ENCODE measurements at regions not wholly inside any gene's neighbourhood (a gene's known extent, or its start where the extent isn't known, plus 50 kb on each side); places are given as distances from the start of the nearest gene placed in this dataset.

GRCh38 chr7:124432009-124432578 is 333.5 kb downstream of the GPR37 start:
- no peak overlapping the region for H3K4me3 ChIP-seq (ENCODE audit: low read length)
- no peaks in the 10 kb centered on the region for H3K36me3 ChIP-seq (ENCODE audit: control insufficient read depth, insufficient read depth, low read length)
- WGBS (ENCODE audit: insufficient coverage, insufficient read length) = no CpG with 5 or more reads among the region's 5 CpGs
- no peaks in the 10 kb centered on the region for H3K27me3 ChIP-seq (ENCODE audit: control insufficient read depth, insufficient read depth, low read length)
- H3K9me3 ChIP-seq (ENCODE audit: control insufficient read depth, insufficient read depth, low read length) = no peaks in the 10 kb centered on the region
- no peak for DNase-seq (ENCODE audit: low read depth, low spot score)
- no peak overlapping the region for H3K27ac ChIP-seq (ENCODE audit: low read length)
- H3K4me1 ChIP-seq (ENCODE audit: control insufficient read depth, insufficient read depth, low read length) = no peaks in the 10 kb centered on the region

- Histone ChIP-seq H3K36me3 (ENCODE audit: control insufficient read depth, insufficient read depth, low read length) (no peaks in the 10 kb centered on the region), H3K4me3 (ENCODE audit: low read length) (no peak overlapping the region), H3K4me1 (ENCODE audit: control insufficient read depth, insufficient read depth, low read length) (no peaks in the 10 kb centered on the region), H3K9me3 (ENCODE audit: control insufficient read depth, insufficient read depth, low read length) (no peaks in the 10 kb centered on the region), H3K27ac (ENCODE audit: low read length) (no peak overlapping the region), H3K27me3 (ENCODE audit: control insufficient read depth, insufficient read depth, low read length) (no peaks in the 10 kb centered on the region)
- no peak for DNase-seq (ENCODE audit: low read depth, low spot score)
- WGBS (ENCODE audit: insufficient coverage, insufficient read length) = no CpG with 5 or more reads among the region's 4 CpGs
These were observed 335.7 kb downstream of the GPR37 start for GRCh38 chr7:124429923-124430322.

DNA sequence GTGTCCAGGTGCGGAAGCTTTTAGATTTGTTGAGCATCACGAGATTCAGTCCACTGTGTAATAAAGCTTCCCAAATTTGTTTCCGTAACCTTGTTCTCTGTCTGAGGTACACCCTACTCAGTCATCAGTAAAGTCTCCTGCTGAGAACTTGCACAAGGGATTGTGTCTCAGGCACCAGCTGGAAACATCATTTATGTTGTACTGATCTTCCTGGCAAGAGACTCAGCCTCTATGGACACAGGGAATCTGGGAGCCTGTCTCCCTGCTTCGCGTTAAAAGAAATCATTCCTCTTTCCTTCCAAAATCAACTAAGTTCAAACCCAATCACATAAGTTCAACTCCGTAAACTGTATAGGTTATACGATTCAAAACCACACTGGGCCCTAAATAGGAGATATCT is 336.8 kb downstream of the GPR37 start:
- no peaks in the 10 kb centered on the region for H3K36me3 ChIP-seq (ENCODE audit: control insufficient read depth, insufficient read depth, low read length)
- no peak overlapping the region for H3K4me3 ChIP-seq (ENCODE audit: low read length)
- no peaks in the 10 kb centered on the region for H3K27me3 ChIP-seq (ENCODE audit: control insufficient read depth, insufficient read depth, low read length)
- no peak overlapping the region for H3K27ac ChIP-seq (ENCODE audit: low read length)
- H3K9me3 ChIP-seq (ENCODE audit: control insufficient read depth, insufficient read depth, low read length) = no peaks in the 10 kb centered on the region
- H3K4me1 ChIP-seq (ENCODE audit: control insufficient read depth, insufficient read depth, low read length) = no peaks in the 10 kb centered on the region
- no CpG with 5 or more reads among the region's 7 CpGs for WGBS (ENCODE audit: insufficient coverage, insufficient read length)
- DNase-seq (ENCODE audit: low read depth, low spot score) = no peak

DNA sequence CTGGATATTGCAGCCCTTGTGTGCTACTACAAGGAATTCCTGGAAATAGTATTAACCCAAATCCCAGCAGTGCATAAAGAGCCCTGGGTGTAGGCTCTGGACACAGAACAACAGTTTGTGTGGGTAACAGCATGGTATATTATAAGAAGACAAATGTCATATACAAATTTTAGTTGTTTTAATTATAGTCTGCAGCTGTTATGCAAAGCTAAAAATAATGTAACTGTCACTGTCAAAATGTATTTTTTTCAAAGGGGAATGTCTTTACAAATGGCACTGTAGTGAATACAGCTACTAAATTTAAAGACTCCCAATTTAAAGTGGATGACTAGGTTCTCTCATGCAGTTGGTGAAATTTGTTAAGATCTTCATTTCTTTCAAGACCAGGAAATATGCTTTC is 339.0 kb downstream of the GPR37 start:
- no peak for DNase-seq (ENCODE audit: low read depth, low spot score)
- H3K4me1 ChIP-seq (ENCODE audit: control insufficient read depth, insufficient read depth, low read length) = no peaks in the 10 kb centered on the region
- no peaks in the 10 kb centered on the region for H3K36me3 ChIP-seq (ENCODE audit: control insufficient read depth, insufficient read depth, low read length)
- no peaks in the 10 kb centered on the region for H3K9me3 ChIP-seq (ENCODE audit: control insufficient read depth, insufficient read depth, low read length)
- no peak overlapping the region for H3K4me3 ChIP-seq (ENCODE audit: low read length)
- H3K27me3 ChIP-seq (ENCODE audit: control insufficient read depth, insufficient read depth, low read length) = no peaks in the 10 kb centered on the region
- no peak overlapping the region for H3K27ac ChIP-seq (ENCODE audit: low read length)

- H3K4me1 ChIP-seq (ENCODE audit: control insufficient read depth, insufficient read depth, low read length) = no peaks in the 10 kb centered on the region
- no peaks in the 10 kb centered on the region for H3K9me3 ChIP-seq (ENCODE audit: control insufficient read depth, insufficient read depth, low read length)
- no peaks in the 10 kb centered on the region for H3K27me3 ChIP-seq (ENCODE audit: control insufficient read depth, insufficient read depth, low read length)
- WGBS (ENCODE audit: insufficient coverage, insufficient read length) = no CpG with 5 or more reads among the region's 3 CpGs
- H3K4me3 ChIP-seq (ENCODE audit: low read length) = no peak overlapping the region
- no peaks in the 10 kb centered on the region for H3K36me3 ChIP-seq (ENCODE audit: control insufficient read depth, insufficient read depth, low read length)
- DNase-seq (ENCODE audit: low read depth, low spot score) = no peak
- H3K27ac ChIP-seq (ENCODE audit: low read length) = no peak overlapping the region
These were observed 341.7 kb downstream of the GPR37 start for GRCh38 chr7:124423863-124424262.

DNA sequence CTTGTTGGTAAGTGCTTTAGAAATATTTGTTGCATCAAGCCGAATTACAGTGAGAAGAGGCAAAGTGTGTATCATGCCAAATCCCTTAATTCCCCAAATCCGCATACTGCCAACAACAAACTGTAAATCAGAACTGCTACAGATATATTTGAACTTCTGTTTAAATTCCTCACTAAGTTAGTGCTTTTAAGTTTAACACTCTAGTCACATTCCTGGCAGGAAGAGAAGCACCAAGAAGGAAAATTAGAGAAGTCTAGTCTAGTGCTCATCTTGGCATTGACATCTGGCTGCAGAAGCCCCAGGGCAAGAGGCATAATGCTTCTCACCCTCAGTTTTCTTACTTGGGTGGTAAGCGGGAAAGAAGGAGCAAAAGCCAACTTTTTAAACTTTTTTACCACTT is 343.5 kb downstream of the GPR37 start:
- no peaks in the 10 kb centered on the region for H3K9me3 ChIP-seq (ENCODE audit: control insufficient read depth, insufficient read depth, low read length)
- WGBS (ENCODE audit: insufficient coverage, insufficient read length) = no CpG with 5 or more reads among the region's 3 CpGs
- H3K27ac ChIP-seq (ENCODE audit: low read length) = no peak overlapping the region
- H3K36me3 ChIP-seq (ENCODE audit: control insufficient read depth, insufficient read depth, low read length) = no peaks in the 10 kb centered on the region
- no peaks in the 10 kb centered on the region for H3K27me3 ChIP-seq (ENCODE audit: control insufficient read depth, insufficient read depth, low read length)
- no peaks in the 10 kb centered on the region for H3K4me1 ChIP-seq (ENCODE audit: control insufficient read depth, insufficient read depth, low read length)
- H3K4me3 ChIP-seq (ENCODE audit: low read length) = no peak overlapping the region
- DNase-seq (ENCODE audit: low read depth, low spot score) = no peak

GRCh38 chr7:124420367-124420766 is 345.2 kb downstream of the GPR37 start:
- Histone ChIP-seq H3K27ac (ENCODE audit: low read length) (no peak overlapping the region), H3K4me1 (ENCODE audit: control insufficient read depth, insufficient read depth, low read length) (no peaks in the 10 kb centered on the region), H3K27me3 (ENCODE audit: control insufficient read depth, insufficient read depth, low read length) (no peaks in the 10 kb centered on the region), H3K9me3 (ENCODE audit: control insufficient read depth, insufficient read depth, low read length) (no peaks in the 10 kb centered on the region), H3K4me3 (ENCODE audit: low read length) (no peak overlapping the region), H3K36me3 (ENCODE audit: control insufficient read depth, insufficient read depth, low read length) (no peaks in the 10 kb centered on the region)
- no CpG with 5 or more reads among the region's 2 CpGs for WGBS (ENCODE audit: insufficient coverage, insufficient read length)
- no peak for DNase-seq (ENCODE audit: low read depth, low spot score)

DNA sequence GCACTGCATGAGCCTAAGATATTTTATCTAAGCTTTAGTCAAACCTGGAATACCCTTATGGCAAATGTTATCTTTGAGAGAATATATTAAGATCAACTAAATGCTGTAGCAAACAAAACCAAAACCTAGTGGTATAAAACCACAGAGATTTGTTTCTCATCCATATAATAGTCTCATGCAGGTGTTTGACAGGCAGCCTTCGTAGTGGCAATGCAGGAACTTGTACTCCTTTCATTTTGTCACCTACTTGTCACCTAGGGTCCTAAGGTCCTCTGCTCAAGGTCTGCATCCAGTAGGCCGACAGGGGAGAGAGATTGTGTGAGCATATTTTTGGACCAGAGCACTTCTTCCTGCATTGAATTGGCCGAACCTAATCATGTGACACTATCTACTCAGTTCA is 352.6 kb downstream of the GPR37 start:
- no peaks in the 10 kb centered on the region for H3K9me3 ChIP-seq (ENCODE audit: control insufficient read depth, insufficient read depth, low read length)
- H3K4me3 ChIP-seq (ENCODE audit: low read length) = no peak overlapping the region
- H3K4me1 ChIP-seq (ENCODE audit: control insufficient read depth, insufficient read depth, low read length) = no peaks in the 10 kb centered on the region
- no CpG with 5 or more reads among the region's 3 CpGs for WGBS (ENCODE audit: insufficient coverage, insufficient read length)
- H3K36me3 ChIP-seq (ENCODE audit: control insufficient read depth, insufficient read depth, low read length) = no peaks in the 10 kb centered on the region
- H3K27ac ChIP-seq (ENCODE audit: low read length) = no peak overlapping the region
- no peaks in the 10 kb centered on the region for H3K27me3 ChIP-seq (ENCODE audit: control insufficient read depth, insufficient read depth, low read length)
- no peak for DNase-seq (ENCODE audit: low read depth, low spot score)

DNA sequence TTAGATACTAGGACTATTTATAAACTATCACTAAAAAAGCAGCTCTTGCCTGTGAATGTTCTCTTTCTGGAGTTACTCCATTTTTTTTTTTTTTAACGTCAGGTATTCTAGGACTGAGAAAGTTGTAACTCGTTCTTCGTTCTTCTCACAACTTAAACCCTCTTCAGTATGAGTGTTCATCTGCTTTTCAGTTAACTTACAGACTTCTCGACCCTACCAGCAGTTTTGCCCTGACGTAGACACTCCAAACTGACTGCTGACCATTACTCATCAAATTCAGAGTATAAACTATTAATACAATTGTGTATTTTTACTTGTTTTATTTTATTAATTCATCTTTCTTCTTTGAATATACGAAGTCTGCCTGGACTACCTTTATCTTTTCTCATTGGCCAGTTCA is 353.1 kb downstream of the GPR37 start:
- no CpG with 5 or more reads among the region's 6 CpGs for WGBS (ENCODE audit: insufficient coverage, insufficient read length)
- H3K4me3 ChIP-seq (ENCODE audit: low read length) = no peak overlapping the region
- no peak for DNase-seq (ENCODE audit: low read depth, low spot score)

DNA sequence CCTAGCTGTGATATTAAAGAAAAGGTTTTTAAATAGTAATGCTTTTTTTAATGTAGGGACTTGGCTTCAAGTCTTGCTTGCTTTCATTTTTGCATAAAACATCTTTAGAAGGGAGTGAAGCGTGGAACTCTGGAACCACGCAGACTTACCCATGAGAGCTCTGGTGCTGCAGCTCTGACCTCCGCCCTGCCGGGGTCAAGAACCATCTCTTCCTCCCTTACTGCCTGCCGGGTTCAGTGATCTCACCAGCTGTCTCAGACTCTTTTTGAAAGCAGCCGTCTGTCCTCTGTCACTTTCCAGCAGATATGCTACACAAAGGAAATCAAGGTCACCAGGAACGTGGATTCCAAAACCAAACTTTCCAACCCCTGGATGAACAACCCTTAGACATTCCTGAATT is 353.8 kb downstream of the GPR37 start:
- H3K36me3 ChIP-seq (ENCODE audit: control insufficient read depth, insufficient read depth, low read length) = no peaks in the 10 kb centered on the region
- H3K4me3 ChIP-seq (ENCODE audit: low read length) = no peak overlapping the region
- DNase-seq (ENCODE audit: low read depth, low spot score) = no peak
- H3K27me3 ChIP-seq (ENCODE audit: control insufficient read depth, insufficient read depth, low read length) = no peaks in the 10 kb centered on the region
- H3K9me3 ChIP-seq (ENCODE audit: control insufficient read depth, insufficient read depth, low read length) = no peaks in the 10 kb centered on the region
- no CpG with 5 or more reads among the region's 7 CpGs for WGBS (ENCODE audit: insufficient coverage, insufficient read length)
- H3K27ac ChIP-seq (ENCODE audit: low read length) = no peak overlapping the region
- no peaks in the 10 kb centered on the region for H3K4me1 ChIP-seq (ENCODE audit: control insufficient read depth, insufficient read depth, low read length)

More for the DNA sequence above, 353.1 kb downstream of the GPR37 start:
- Histone ChIP-seq H3K9me3 (ENCODE audit: control insufficient read depth, insufficient read depth, low read length) (no peaks in the 10 kb centered on the region), H3K36me3 (ENCODE audit: control insufficient read depth, insufficient read depth, low read length) (no peaks in the 10 kb centered on the region), H3K27ac (ENCODE audit: low read length) (no peak overlapping the region), H3K4me1 (ENCODE audit: control insufficient read depth, insufficient read depth, low read length) (no peaks in the 10 kb centered on the region), H3K27me3 (ENCODE audit: control insufficient read depth, insufficient read depth, low read length) (no peaks in the 10 kb centered on the region)

DNA sequence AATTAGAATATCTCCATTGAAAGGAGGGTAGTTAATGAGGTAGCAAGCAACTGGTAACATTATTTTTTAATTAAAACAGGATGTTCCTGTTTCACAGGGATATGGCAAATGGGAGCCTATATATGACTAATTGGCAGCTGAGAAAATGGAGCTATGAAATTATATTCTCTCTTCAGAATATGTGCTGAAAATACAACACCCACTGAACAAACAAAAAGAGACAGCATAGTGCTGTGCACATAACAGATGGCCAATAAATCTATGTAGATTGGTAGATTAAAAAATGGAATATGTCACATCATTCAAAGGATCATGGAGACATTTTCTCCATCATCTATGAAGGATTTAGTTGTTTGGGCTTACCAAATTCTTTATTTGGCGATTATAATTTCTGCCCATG is 362.0 kb downstream of the GPR37 start:
- Histone ChIP-seq H3K4me3 (ENCODE audit: low read length) (no peak overlapping the region), H3K36me3 (ENCODE audit: control insufficient read depth, insufficient read depth, low read length) (no peaks in the 10 kb centered on the region), H3K4me1 (ENCODE audit: control insufficient read depth, insufficient read depth, low read length) (no peaks in the 10 kb centered on the region), H3K27me3 (ENCODE audit: control insufficient read depth, insufficient read depth, low read length) (no peaks in the 10 kb centered on the region), H3K9me3 (ENCODE audit: control insufficient read depth, insufficient read depth, low read length) (no peaks in the 10 kb centered on the region), H3K27ac (ENCODE audit: low read length) (no peak overlapping the region)
- no CpG with 5 or more reads among the region's 1 CpG for WGBS (ENCODE audit: insufficient coverage, insufficient read length)
- DNase-seq (ENCODE audit: low read depth, low spot score) = no peak
